ENCODE measurements at regions not wholly inside any gene's neighbourhood (a gene's known extent, or its start where the extent isn't known, plus 50 kb on each side); places are given as distances from the start of the nearest gene placed in this dataset.
A peak's percentile ranks its signal among the peaks of the same experiment; 100 is the strongest.

DNA sequence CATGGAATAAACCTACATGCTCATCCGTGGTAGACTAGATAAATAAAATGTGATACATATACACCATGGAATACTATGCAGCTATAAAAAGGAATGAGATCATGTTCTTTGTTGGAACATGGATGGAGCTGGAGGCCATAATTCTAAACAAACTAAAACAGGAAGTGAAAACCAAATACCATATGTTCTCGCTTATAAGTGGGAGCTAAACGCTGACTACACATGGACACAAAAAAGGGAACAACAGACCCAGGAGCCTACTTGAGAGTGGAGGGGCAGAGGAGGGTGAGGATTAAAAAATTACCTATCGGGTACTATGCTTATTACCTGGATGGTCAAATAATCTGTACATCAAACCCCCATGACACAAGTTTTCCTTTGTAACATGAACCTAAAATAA lies 68.7 kb upstream of the SEC61G start:
- no CpG with 5 or more reads among the region's 4 CpGs for WGBS (ENCODE audit: insufficient coverage)
- Histone ChIP-seq H3K9me3 (ENCODE audit: control insufficient read depth, insufficient read depth, low read length) (peaks cover 2% of the 10 kb centered on the region), H3K27ac (ENCODE audit: low read depth, low read length) (no peak overlapping the region), H3K36me3 (ENCODE audit: control insufficient read depth, insufficient read depth, low read length) (no peaks in the 10 kb centered on the region), H3K27me3 (ENCODE audit: control insufficient read depth, insufficient read depth, low read length) (no peaks in the 10 kb centered on the region), H3K4me1 (ENCODE audit: control insufficient read depth, insufficient read depth, low read length) (peaks cover under 1% of the 10 kb centered on the region), H3K4me3 (ENCODE audit: low read depth, low read length) (no peak overlapping the region)
- no peak for DNase-seq (ENCODE audit: low read depth in 4 of 6, low spot score in 6 of 6)

DNA sequence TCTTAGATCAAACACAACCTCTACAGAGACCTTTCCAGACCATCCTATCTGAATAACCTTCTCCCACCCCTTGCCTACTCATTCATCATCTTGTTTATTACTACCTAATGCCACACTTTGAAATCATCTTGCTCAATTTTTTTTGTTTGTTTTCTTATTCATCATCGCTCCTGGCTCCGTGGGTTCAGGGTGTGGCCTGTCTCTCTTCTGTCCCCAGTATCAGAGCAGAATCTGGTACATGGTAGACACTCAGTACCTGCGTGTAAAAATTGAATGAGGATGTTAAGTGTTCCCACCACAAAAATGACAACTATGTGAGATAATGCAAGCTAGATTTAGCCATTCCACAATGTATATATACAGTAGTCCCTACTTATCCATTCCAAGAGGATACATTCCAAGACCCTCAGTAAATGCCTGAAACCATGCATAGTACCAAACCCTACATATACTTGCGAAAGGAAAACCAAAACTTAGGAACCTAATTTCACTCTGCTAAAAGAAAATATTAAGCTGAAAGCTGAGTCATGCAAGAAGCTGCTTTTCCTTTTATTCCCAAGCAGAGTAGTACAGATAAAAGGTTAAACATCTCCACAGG lies 72.1 kb upstream of the SEC61G start:
- no peak for DNase-seq (ENCODE audit: low read depth in 4 of 6, low spot score in 6 of 6)
- no peak overlapping the region for H3K4me3 ChIP-seq (ENCODE audit: low read depth, low read length)
- peaks cover 5% of the 10 kb centered on the region for H3K4me1 ChIP-seq (ENCODE audit: control insufficient read depth, insufficient read depth, low read length)
- H3K9me3 ChIP-seq (ENCODE audit: control insufficient read depth, insufficient read depth, low read length), result peaks cover 2% of the 10 kb centered on the region
- no peak overlapping the region for H3K27ac ChIP-seq (ENCODE audit: low read depth, low read length)
- WGBS (ENCODE audit: insufficient coverage), result 100% methylated on average over 1 of the region's 4 CpGs
- H3K36me3 ChIP-seq (ENCODE audit: control insufficient read depth, insufficient read depth, low read length), result no peaks in the 10 kb centered on the region
- H3K27me3 ChIP-seq (ENCODE audit: control insufficient read depth, insufficient read depth, low read length), result no peaks in the 10 kb centered on the region

DNA sequence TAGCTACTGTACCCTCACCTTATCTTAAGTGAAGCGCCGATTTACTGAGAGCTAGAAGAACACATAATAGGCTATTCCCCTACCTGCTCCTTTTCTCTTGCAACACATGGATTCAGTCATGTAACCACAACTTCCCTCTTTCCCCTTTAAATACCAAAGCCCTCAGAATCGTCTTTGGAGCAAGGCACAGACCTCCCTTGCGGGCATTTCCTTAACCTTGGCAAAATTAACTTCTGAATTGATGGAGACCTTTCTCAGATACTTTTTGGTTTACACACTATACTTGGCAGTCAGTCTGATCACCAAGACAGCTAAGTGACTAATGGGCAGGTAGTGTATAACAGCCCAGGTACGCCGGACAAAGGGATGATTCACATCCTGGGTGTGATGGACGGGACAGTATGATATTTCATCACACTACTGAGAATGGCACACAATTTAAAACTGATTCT lies 72.7 kb upstream of the SEC61G start:
- DNase-seq (ENCODE audit: low read depth in 4 of 6, low spot score in 6 of 6), result no peak
- Histone ChIP-seq H3K27ac (ENCODE audit: low read depth, low read length) (no peak overlapping the region), H3K27me3 (ENCODE audit: control insufficient read depth, insufficient read depth, low read length) (no peaks in the 10 kb centered on the region), H3K4me3 (ENCODE audit: low read depth, low read length) (no peak overlapping the region), H3K9me3 (ENCODE audit: control insufficient read depth, insufficient read depth, low read length) (peaks cover 2% of the 10 kb centered on the region), H3K36me3 (ENCODE audit: control insufficient read depth, insufficient read depth, low read length) (no peaks in the 10 kb centered on the region), H3K4me1 (ENCODE audit: control insufficient read depth, insufficient read depth, low read length) (peaks cover 5% of the 10 kb centered on the region)
- WGBS (ENCODE audit: insufficient coverage), result 87% methylated on average over 4 of the region's 7 CpGs

DNA sequence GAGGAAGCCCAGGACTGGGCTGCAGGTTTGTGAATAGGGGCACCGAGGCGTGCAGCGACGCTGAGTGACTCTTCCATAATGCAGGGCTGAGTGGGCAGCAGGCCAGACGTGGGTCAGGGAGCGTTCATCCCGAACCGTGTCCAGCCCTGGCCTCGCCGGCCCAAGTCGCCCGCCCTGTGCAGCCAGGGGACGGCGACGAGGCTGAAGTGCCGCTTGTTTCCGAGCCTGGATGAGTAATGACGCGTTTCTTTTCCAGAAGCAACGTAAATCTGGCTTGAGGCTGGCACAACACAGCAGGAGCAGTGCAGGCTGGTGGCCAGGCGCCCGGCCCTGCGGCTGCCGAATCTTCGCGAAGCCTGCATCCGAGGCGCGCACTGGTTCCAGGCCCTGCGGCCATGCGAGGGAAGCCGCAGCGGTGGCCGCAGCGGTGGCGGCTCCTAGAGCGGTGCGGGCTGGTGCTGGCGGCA lies 74.0 kb upstream of the SEC61G start:
- Histone ChIP-seq H3K36me3 (ENCODE audit: control insufficient read depth, insufficient read depth, low read length) (no peaks in the 10 kb centered on the region), H3K4me3 (ENCODE audit: low read depth, low read length) (no peak overlapping the region), H3K4me1 (ENCODE audit: control insufficient read depth, insufficient read depth, low read length) (peaks cover 5% of the 10 kb centered on the region), H3K27ac (ENCODE audit: low read depth, low read length) (no peak overlapping the region), H3K27me3 (ENCODE audit: control insufficient read depth, insufficient read depth, low read length) (no peaks in the 10 kb centered on the region), H3K9me3 (ENCODE audit: control insufficient read depth, insufficient read depth, low read length) (no peaks in the 10 kb centered on the region)
- WGBS (ENCODE audit: insufficient coverage), result 73% methylated on average over 39 of the region's 39 CpGs
- peak in 2 of 6 donors; percentile 15 to 33 for DNase-seq (ENCODE audit: low read depth in 4 of 6, low spot score in 6 of 6)

DNA sequence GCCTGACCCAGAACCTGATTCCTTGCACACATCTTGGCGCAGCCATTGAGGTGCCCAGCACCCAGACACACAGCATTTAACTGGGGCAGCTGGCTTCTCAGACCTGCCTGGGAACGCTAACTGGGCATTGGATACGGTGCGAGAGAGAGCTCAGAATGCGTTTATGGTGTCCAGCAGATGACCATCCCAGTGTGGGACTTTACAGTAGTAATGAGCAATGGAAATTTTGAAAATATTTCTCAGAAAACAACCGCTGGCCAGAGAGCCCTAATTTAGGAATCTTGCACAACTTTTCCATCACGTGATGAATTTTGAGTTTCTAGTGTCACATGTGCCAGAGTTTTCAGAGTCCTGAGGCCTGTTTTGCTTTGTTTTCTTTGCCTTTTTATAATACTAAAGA lies 78.2 kb upstream of the SEC61G start:
- DNase-seq (ENCODE audit: low read depth in 4 of 6, low spot score in 6 of 6), result no peak
- Histone ChIP-seq H3K4me1 (ENCODE audit: control insufficient read depth, insufficient read depth, low read length) (peaks cover 9% of the 10 kb centered on the region), H3K4me3 (ENCODE audit: low read depth, low read length) (no peak overlapping the region), H3K36me3 (ENCODE audit: control insufficient read depth, insufficient read depth, low read length) (no peaks in the 10 kb centered on the region), H3K27me3 (ENCODE audit: control insufficient read depth, insufficient read depth, low read length) (no peaks in the 10 kb centered on the region), H3K9me3 (ENCODE audit: control insufficient read depth, insufficient read depth, low read length) (no peaks in the 10 kb centered on the region), H3K27ac (ENCODE audit: low read depth, low read length) (no peak overlapping the region)
- 98% methylated on average over 6 of the region's 7 CpGs for WGBS (ENCODE audit: insufficient coverage)

DNA sequence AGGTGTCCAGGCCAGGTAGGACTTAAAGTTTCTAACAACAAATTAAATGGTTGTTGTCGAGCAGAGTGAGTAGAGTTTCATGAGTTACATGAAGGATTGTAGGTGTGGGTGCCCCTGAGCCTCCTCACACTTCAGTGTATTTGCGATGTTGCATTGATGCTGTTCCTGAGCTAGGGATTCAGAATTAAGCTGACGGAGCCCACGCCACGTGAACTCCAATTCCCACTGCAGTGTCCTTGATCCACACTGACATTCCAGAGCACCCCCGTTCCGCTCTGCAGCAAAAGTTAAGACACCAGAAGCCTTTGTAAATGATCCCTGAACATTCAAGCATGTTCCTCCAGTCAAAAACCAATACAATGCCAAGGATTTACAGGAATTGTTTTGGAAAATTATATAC lies 78.8 kb upstream of the SEC61G start:
- 90% methylated on average over 7 of the region's 7 CpGs for WGBS (ENCODE audit: insufficient coverage)
- no peak for DNase-seq (ENCODE audit: low read depth in 4 of 6, low spot score in 6 of 6)

DNA sequence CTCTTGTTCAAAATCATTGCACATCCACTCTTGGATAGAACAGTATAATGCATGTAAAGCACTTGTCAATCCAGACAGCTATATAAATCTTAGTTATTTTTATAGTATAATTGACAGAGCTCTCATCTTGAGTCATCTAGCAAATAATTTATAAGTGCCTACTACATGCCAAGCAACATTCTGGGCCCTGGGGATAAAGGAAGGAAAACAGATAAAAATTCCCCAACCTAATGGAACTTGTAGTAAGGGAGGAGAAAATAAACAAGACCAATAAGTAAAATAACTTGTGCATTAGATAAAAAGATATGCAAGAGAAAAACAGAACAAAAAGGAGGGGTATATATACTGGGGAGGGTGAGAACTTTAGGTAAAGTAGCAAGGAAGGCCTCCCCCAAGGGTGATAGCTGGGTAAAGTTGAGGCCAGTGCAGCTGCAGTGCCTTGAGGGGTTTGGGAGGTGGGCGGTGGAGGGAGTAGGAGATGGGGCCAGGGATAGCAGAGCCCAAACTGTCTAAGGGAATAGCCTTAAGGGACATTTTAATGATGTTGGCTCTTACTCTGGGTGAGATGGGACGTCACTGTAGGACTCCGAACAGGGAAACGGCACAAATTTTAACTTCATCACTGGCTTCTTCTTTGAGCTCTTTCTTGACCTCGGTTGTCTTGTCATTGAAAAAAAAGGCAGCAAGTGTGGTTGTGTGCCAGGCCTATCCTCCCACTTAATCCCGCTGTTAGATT lies 79.3 kb upstream of the SEC61G start:
- Histone ChIP-seq H3K27me3 (ENCODE audit: control insufficient read depth, insufficient read depth, low read length) (no peaks in the 10 kb centered on the region), H3K27ac (ENCODE audit: low read depth, low read length) (no peak overlapping the region), H3K9me3 (ENCODE audit: control insufficient read depth, insufficient read depth, low read length) (no peaks in the 10 kb centered on the region), H3K4me1 (ENCODE audit: control insufficient read depth, insufficient read depth, low read length) (peaks cover 4% of the 10 kb centered on the region), H3K36me3 (ENCODE audit: control insufficient read depth, insufficient read depth, low read length) (no peaks in the 10 kb centered on the region), H3K4me3 (ENCODE audit: low read depth, low read length) (no peak overlapping the region)
- no peak for DNase-seq (ENCODE audit: low read depth in 4 of 6, low spot score in 6 of 6)
- WGBS (ENCODE audit: insufficient coverage), result 96% methylated on average over 3 of the region's 6 CpGs

More for the DNA sequence above, 78.8 kb upstream of the SEC61G start:
- Histone ChIP-seq H3K27ac (ENCODE audit: low read depth, low read length) (no peak overlapping the region), H3K4me3 (ENCODE audit: low read depth, low read length) (no peak overlapping the region), H3K27me3 (ENCODE audit: control insufficient read depth, insufficient read depth, low read length) (no peaks in the 10 kb centered on the region), H3K9me3 (ENCODE audit: control insufficient read depth, insufficient read depth, low read length) (no peaks in the 10 kb centered on the region), H3K4me1 (ENCODE audit: control insufficient read depth, insufficient read depth, low read length) (peaks cover 8% of the 10 kb centered on the region), H3K36me3 (ENCODE audit: control insufficient read depth, insufficient read depth, low read length) (no peaks in the 10 kb centered on the region)

DNA sequence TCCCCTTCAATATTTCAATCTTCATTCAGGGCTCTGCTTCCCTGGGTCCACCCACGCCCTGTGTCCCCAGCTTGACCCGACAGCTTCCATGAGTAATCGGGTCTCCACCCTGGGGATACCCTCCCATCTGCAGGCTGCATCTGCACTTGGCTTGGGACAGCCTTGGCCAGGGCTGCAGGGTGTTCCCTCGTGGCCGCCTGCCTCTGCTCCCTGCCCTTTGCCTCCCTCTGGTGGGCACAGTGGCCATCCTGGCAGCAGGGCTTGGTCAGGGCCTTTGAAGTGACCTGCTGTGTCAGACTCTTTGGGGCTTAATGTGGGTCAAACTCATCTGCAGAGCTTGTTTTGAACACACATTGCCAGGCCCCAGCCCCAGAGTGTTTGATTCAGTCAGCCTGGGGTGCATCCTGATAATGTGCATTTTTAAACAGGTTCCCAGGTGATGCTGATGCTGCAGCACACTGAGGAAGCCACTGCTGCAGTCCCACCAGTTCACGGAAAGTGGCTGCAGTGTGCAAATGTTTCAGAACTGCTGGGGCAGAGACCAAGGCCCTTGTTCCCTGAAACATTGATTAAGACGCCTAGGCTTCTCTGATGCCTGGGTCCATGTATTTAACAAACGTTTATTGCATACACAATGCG lies 80.7 kb upstream of the SEC61G start:
- Histone ChIP-seq H3K4me1 (ENCODE audit: control insufficient read depth, insufficient read depth, low read length) (peaks cover 4% of the 10 kb centered on the region), H3K9me3 (ENCODE audit: control insufficient read depth, insufficient read depth, low read length) (no peaks in the 10 kb centered on the region), H3K27ac (ENCODE audit: low read depth, low read length) (no peak overlapping the region), H3K27me3 (ENCODE audit: control insufficient read depth, insufficient read depth, low read length) (no peaks in the 10 kb centered on the region), H3K36me3 (ENCODE audit: control insufficient read depth, insufficient read depth, low read length) (no peaks in the 10 kb centered on the region), H3K4me3 (ENCODE audit: low read depth, low read length) (no peak overlapping the region)
- peak in 1 of 6 donors; percentile 33 for DNase-seq (ENCODE audit: low read depth in 4 of 6, low spot score in 6 of 6)
- WGBS (ENCODE audit: insufficient coverage), result 70% methylated on average over 9 of the region's 9 CpGs

DNA sequence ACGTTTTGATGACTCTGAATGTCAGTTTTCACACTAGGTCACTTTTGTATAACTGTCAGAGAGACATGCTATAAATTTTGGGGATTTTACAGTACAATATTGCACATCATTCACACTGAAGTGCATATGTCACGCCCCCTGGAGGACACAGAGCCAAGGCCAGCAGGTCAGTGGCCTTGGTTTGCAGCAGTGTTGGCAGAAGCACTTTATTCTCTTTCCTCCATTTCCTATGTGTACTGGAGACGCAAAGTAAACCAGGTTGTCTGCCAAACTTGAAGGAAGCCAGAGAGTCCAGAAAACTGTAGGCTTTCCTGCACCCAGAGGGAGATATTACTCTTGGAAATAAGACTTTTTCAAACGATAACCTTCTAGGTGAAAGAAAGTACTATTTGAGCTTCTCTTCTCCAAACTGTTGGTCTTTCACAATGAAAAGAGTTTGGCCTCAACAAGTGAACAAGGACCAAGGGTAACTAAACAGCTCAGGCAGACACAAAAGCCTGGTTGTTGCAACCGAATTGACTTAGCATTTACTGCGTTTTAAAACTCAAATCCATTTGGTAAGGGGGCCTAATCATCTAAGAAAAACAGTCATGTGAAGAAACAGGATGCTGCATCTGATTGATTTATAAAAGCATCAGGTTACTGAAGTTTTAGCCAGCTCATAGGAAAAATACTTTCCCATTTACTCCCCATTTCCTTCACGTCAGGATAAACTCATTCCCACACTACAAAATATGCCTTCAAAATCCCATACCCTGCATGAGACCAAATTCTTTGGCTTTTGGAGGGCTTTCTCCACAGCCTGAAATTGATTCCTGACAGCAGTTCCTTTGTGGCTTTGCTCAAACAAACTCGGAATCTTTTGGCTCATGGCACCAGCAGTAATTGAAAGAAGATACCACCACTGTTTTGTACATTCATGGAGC lies 83.0 kb upstream of the SEC61G start:
- no peak overlapping the region for H3K27ac ChIP-seq (ENCODE audit: low read depth, low read length)
- no peak overlapping the region for H3K4me3 ChIP-seq (ENCODE audit: low read depth, low read length)
- no peaks in the 10 kb centered on the region for H3K36me3 ChIP-seq (ENCODE audit: control insufficient read depth, insufficient read depth, low read length)
- peaks cover 4% of the 10 kb centered on the region for H3K4me1 ChIP-seq (ENCODE audit: control insufficient read depth, insufficient read depth, low read length)
- H3K27me3 ChIP-seq (ENCODE audit: control insufficient read depth, insufficient read depth, low read length), result no peaks in the 10 kb centered on the region
- peak in 1 of 6 donors; percentile 25 for DNase-seq (ENCODE audit: low read depth in 4 of 6, low spot score in 6 of 6)
- WGBS (ENCODE audit: insufficient coverage), result 39% methylated on average over 5 of the region's 8 CpGs
- no peaks in the 10 kb centered on the region for H3K9me3 ChIP-seq (ENCODE audit: control insufficient read depth, insufficient read depth, low read length)

All from spinal cord (tissue), 9 donors.